ENCODE measurements at regions not wholly inside any gene's neighbourhood (a gene's known extent, or its start where the extent isn't known, plus 50 kb on each side); places are given as distances from the start of the nearest gene placed in this dataset.

DNA sequence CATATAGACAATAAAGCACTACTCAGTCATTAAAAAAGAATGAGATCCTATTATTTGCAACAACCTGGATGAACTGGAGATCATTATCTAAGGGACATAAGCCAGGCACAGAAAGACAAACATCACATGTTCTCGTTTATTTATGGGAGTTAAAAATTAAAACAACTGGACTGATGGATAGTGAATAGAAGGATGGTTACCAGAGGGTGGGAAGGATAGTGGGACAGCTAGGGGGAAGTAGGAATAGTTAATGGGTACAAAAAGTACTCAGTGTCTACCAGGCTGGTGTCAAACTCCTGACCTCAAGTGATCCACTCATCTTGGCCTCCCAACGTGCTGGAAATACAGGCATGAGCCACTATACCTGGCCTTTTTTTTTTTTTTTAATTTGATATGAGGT is 56.7 kb upstream of the KTN1 start:
- no peak overlapping the region for H2AK5ac ChIP-seq (ENCODE audit: low read depth, low read length)
- no peaks in the 10 kb centered on the region for H3K27me3 ChIP-seq (ENCODE audit: control insufficient read depth, insufficient read depth, low read length)
- H3K9me1 ChIP-seq (ENCODE audit: insufficient read depth, low read length): no peaks in the 10 kb centered on the region
- no peak overlapping the region for H3K56ac ChIP-seq (ENCODE audit: extremely low read depth, insufficient read depth, low read length)
- no TSS peak for BruUV-seq (replicated peaks)
- H2AFZ ChIP-seq (replicated peaks; ENCODE audit: low read length, poor library complexity): no peak overlapping the region
- no peak overlapping the region for H2BK120ac ChIP-seq (ENCODE audit: low read depth, low read length)
- no peaks in the 10 kb centered on the region for H3K79me1 ChIP-seq (ENCODE audit: low read depth in 1 of 2, low read length in 2 of 2)
- no peaks in the 10 kb centered on the region for H4K20me1 ChIP-seq (ENCODE audit: insufficient read depth, low read length)
- no peak overlapping the region for H3K4ac ChIP-seq (ENCODE audit: low read depth, low read length)
- no peak overlapping the region for H3K18ac ChIP-seq (ENCODE audit: low read depth, low read length)
- no peak overlapping the region for H3K23ac ChIP-seq (ENCODE audit: low read depth, low read length)
- no peak overlapping the region for H2BK20ac ChIP-seq (ENCODE audit: low read depth, low read length)
- H2BK5ac ChIP-seq (ENCODE audit: low read depth, low read length, poor library complexity, severe bottlenecking): no peak overlapping the region
- no peak for DNase-seq
- peaks cover 5% of the 10 kb centered on the region; the same call in 1 of the 2 replicates for H3K9me3 ChIP-seq (ENCODE audit: control insufficient read depth, insufficient read depth, low read length)
- H3K14ac ChIP-seq (replicated peaks; ENCODE audit: low read depth, low read length): no peak overlapping the region
- in situ Hi-C loops (cut with MboI; ENCODE audit: low sequenced_read_pairs): no loop called here
- no peaks in the 10 kb centered on the region for H3K4me1 ChIP-seq (ENCODE audit: control insufficient read depth, insufficient read depth, low read length)
- TF ChIP-seq NFE2L2 (IDR thresholded peaks at IDR 0.05; ENCODE audit: low read depth, low read length): no peak
- no peak for TF ChIP-seq MAFK (IDR thresholded peaks at IDR 0.05; ENCODE audit: low read depth, low read length)
- TF ChIP-seq BHLHE40 (IDR thresholded peaks at IDR 0.05; ENCODE audit: low read depth, low read length): no peak
- TF ChIP-seq RCOR1 (IDR thresholded peaks at IDR 0.05; ENCODE audit: insufficient replicate concordance, low read length): no peak
- no peak for TF ChIP-seq FOS (IDR thresholded peaks at IDR 0.05; ENCODE audit: low read depth, low read length)
- no peak for TF ChIP-seq MXI1 (IDR thresholded peaks at IDR 0.05; ENCODE audit: borderline replicate concordance, low read depth, low read length)
- no peak for TF ChIP-seq SMC3 (IDR thresholded peaks at IDR 0.05; ENCODE audit: low read depth, low read length)
- no peak for TF ChIP-seq CHD1 (IDR thresholded peaks at IDR 0.05; ENCODE audit: low read depth, low read length)
- no peak for TF ChIP-seq CEBPB (IDR thresholded peaks at IDR 0.05; ENCODE audit: low read depth, low read length)
- no peak for TF ChIP-seq MAZ (IDR thresholded peaks at IDR 0.05; ENCODE audit: borderline replicate concordance, low read depth, low read length)
- TF ChIP-seq RAD21 (IDR thresholded peaks at IDR 0.05; ENCODE audit: low read length): no peak
- ChIA-PET CTCF (no interaction called here), POLR2A (ENCODE audit: unreplicated experiment) (no interaction called here)
- no peak overlapping the region for H3K4me3 ChIP-seq (ENCODE audit: insufficient read depth, low read depth, low read length)
- no peak overlapping the region for H4K8ac ChIP-seq (ENCODE audit: low read depth in 2 of 2, low read length in 2 of 2)
- H2AK9ac ChIP-seq (replicated peaks; ENCODE audit: low read depth, low read length, poor library complexity): no peak overlapping the region
- no peak overlapping the region for H3K4me2 ChIP-seq (ENCODE audit: low read depth, low read length)
- WGBS, 2 experiments (ENCODE audit: extremely low coverage in 2 of 2, insufficient read length in 1 of 2): 80% methylated on average over 1 of the region's 2 CpGs; no CpG with 5 or more reads in 1 of the 2 experiments
- no peak for ATAC-seq (ENCODE audit: low read depth)
- H3K9ac ChIP-seq (ENCODE audit: low read depth, low read length): no peak overlapping the region
- no peak overlapping the region for H3K27ac ChIP-seq (ENCODE audit: insufficient read depth, low read length)
- H4K5ac ChIP-seq (ENCODE audit: low read depth, low read length): no peak overlapping the region
- H3K36me3 ChIP-seq (ENCODE audit: control insufficient read depth, insufficient read depth, low read length): no peaks in the 10 kb centered on the region
- H2BK15ac ChIP-seq (ENCODE audit: low read depth, low read length): no peak overlapping the region
- intact Hi-C loops (cut with micrococcal nuclease): no loop called here
- H4K91ac ChIP-seq (ENCODE audit: insufficient read depth, low read depth, low read length): no peak overlapping the region
- dilution Hi-C loops (cut with HindIII; ENCODE audit: low sequenced_read_pairs, unreplicated experiment): no loop called here
